ENCODE measurements at regions not wholly inside any gene's neighbourhood (a gene's known extent, or its start where the extent isn't known, plus 50 kb on each side); places are given as distances from the start of the nearest gene placed in this dataset.

GRCh38 chr2:71790226-71791060 is 337.1 kb downstream of the DYSF start:
- Histone ChIP-seq H3K9me3 (ENCODE audit: low read length) (no peaks in the 10 kb centered on the region), H3K9ac (ENCODE audit: low read length) (no peak overlapping the region), H3K4me2 (ENCODE audit: low read length) (no peak overlapping the region), H3K79me2 (replicated peaks; ENCODE audit: insufficient read depth, low read length) (no peaks in the 10 kb centered on the region), H3K27ac (ENCODE audit: low read length) (no peak overlapping the region), H3K36me3 (ENCODE audit: insufficient read depth, low read length) (no peaks in the 10 kb centered on the region), H3K9me2 (ENCODE audit: insufficient read depth, low read length) (no peaks in the 10 kb centered on the region), H2AFZ (ENCODE audit: low read depth, low read length) (no peak overlapping the region), H3F3A (ENCODE audit: insufficient read depth, low read length, poor library complexity, severe bottlenecking) (no peaks in the 10 kb centered on the region), H4K20me1 (ENCODE audit: insufficient read depth) (no peaks in the 10 kb centered on the region), H3K27me3 (ENCODE audit: insufficient read depth, low read depth, low read length) (no peaks in the 10 kb centered on the region), H3K4me3 (ENCODE audit: low read length) (no peak overlapping the region)
- TF ChIP-seq CTCF (IDR thresholded peaks at IDR 0.05; ENCODE audit: poor library complexity, severe bottlenecking) (no peak), TAF1 (IDR thresholded peaks at IDR 0.05; ENCODE audit: low read depth) (no peak), REST (IDR thresholded peaks at IDR 0.05; ENCODE audit: borderline replicate concordance) (no peak), POLR2AphosphoS5 (IDR thresholded peaks at IDR 0.05) (no peak), MXI1 (conservative IDR thresholded peaks at IDR 0.05; ENCODE audit: poor library complexity, severe bottlenecking) (no peak), RAD21 (conservative IDR thresholded peaks at IDR 0.05) (no peak), SMC3 (conservative IDR thresholded peaks at IDR 0.05; ENCODE audit: poor library complexity) (no peak), EZH2 (IDR thresholded peaks at IDR 0.05; ENCODE audit: borderline replicate concordance, insufficient read depth, low read length, poor library complexity, severe bottlenecking) (no peak), EP300 (conservative IDR thresholded peaks at IDR 0.05; ENCODE audit: poor library complexity, severe bottlenecking) (no peak)

- Histone ChIP-seq H3K36me3 (ENCODE audit: insufficient read depth, low read length) (no peaks in the 10 kb centered on the region), H3K4me3 (ENCODE audit: low read length) (no peak overlapping the region), H3K27me3 (ENCODE audit: insufficient read depth, low read depth, low read length) (no peaks in the 10 kb centered on the region), H3K27ac (ENCODE audit: low read length) (no peak overlapping the region), H3K9me3 (ENCODE audit: low read length) (no peaks in the 10 kb centered on the region), H3K9me2 (ENCODE audit: insufficient read depth, low read length) (no peaks in the 10 kb centered on the region), H3K79me2 (replicated peaks; ENCODE audit: insufficient read depth, low read length) (no peaks in the 10 kb centered on the region), H3K9ac (ENCODE audit: low read length) (no peak overlapping the region), H4K20me1 (ENCODE audit: insufficient read depth) (no peaks in the 10 kb centered on the region), H3K4me2 (ENCODE audit: low read length) (no peak overlapping the region), H2AFZ (ENCODE audit: low read depth, low read length) (no peak overlapping the region), H3F3A (ENCODE audit: insufficient read depth, low read length, poor library complexity, severe bottlenecking) (no peaks in the 10 kb centered on the region)
- TF ChIP-seq CTCF (IDR thresholded peaks at IDR 0.05; ENCODE audit: poor library complexity, severe bottlenecking) (no peak), MXI1 (conservative IDR thresholded peaks at IDR 0.05; ENCODE audit: poor library complexity, severe bottlenecking) (no peak), POLR2AphosphoS5 (IDR thresholded peaks at IDR 0.05) (no peak), RAD21 (conservative IDR thresholded peaks at IDR 0.05) (no peak), REST (IDR thresholded peaks at IDR 0.05; ENCODE audit: borderline replicate concordance) (no peak), EZH2 (IDR thresholded peaks at IDR 0.05; ENCODE audit: borderline replicate concordance, insufficient read depth, low read length, poor library complexity, severe bottlenecking) (no peak), EP300 (conservative IDR thresholded peaks at IDR 0.05; ENCODE audit: poor library complexity, severe bottlenecking) (no peak)
These were observed 336.3 kb downstream of the DYSF start for GRCh38 chr2:71789556-71790204.

Data from neural cell (in vitro differentiated cells).